GM12892 (cell line): ENCODE measurements at regions not wholly inside any gene's neighbourhood (a gene's known extent, or its start where the extent isn't known, plus 50 kb on each side); places are given as distances from the start of the nearest gene placed in this dataset.

Experiments
- POLR2A ChIP-seq: IDR thresholded peaks from 2 replicates; pipeline ENCODE4 v1.6.1; 2011; ENCODE audit warnings: low read depth, low read length, control low read depth
- POLR2AphosphoS5 ChIP-seq: IDR thresholded peaks from 2 replicates; pipeline ENCODE4 v1.6.1; 2011; ENCODE audit warnings: low read depth, low read length, control low read depth

DNA sequence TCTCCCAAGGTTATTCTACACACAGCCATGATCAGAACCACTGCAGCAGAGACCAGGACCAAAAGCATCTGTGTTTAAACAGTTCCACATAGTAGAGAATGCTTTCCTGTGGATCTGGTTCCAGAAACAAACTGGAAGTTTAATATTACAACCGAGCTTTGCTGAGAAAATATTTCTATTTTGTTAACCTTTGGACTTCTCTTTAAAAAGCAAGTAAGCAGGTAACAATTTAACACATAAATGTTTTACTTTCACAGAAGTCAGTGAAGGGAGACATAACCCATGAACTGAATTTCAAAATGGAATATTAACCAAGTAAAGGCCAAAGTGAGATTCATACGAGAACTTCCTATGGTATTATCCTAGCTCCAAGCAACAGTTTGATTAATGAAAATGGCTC lies 98.6 kb upstream of the PHYHIPL start:
- no peak for TF ChIP-seq POLR2A
- TF ChIP-seq POLR2AphosphoS5: no peak
